Caco-2 (cell line): ENCODE measurements at regions not wholly inside any gene's neighbourhood (a gene's known extent, or its start where the extent isn't known, plus 50 kb on each side); places are given as distances from the start of the nearest gene placed in this dataset.

Experiments used
- BruUV-seq: library from RNA; stranded (reverse); fragments of 400-500 nt; replicated peaks from 2 replicates; lab custom pipeline; 2021; lab: Mats Ljungman, UMichigan
- CTCF ChIA-PET: fragments of 300-600 bp; sonication (Branson Sonifier 250); formaldehyde crosslinking; loops from one replicate; lab custom pipeline; 2022; ENCODE audit warnings: antibody characterized with exemption; lab: Charles Lee
- POLR2A ChIA-PET: fragments of 300-600 bp; sonication (Branson Sonifier 250); formaldehyde crosslinking; loops from one replicate; lab custom pipeline; 2022; ENCODE audit warnings: antibody characterized with exemption; lab: Charles Lee
- DNase-seq, 2 experiments: peaks; one replicate each; pipeline versions ENCODE4 v3.0.0 to v3.0.0-alpha.2; 2020 to 2022
- H3K27me3 ChIP-seq: replicated peaks from 2 replicates; pipeline ENCODE4 v1.6.0; 2011; ENCODE audit warnings: low read length; ENCODE audit not compliant: control insufficient read depth, insufficient read depth
- H3K36me3 ChIP-seq: 2 replicates; pipeline ENCODE4 v1.5.1; 2011; ENCODE audit warnings: low read length; ENCODE audit not compliant: control insufficient read depth, insufficient read depth
- H3K4me1 ChIP-seq: fragments of 250-450 bp; sonication (Bioruptor Pico); 2 replicates; pipeline ENCODE4 v1.5.1; 2020; ENCODE audit warnings: mild to moderate bottlenecking
- H3K4me3 ChIP-seq: 2 replicates; pipeline ENCODE4 v1.5.1; 2011; ENCODE audit warnings: low read depth, mild to moderate bottlenecking, control low read depth, low read length
- H3K9me3 ChIP-seq: fragments of 250-450 bp; sonication (Bioruptor Pico); 2 replicates; pipeline ENCODE4 v1.5.1; 2020; ENCODE audit warnings: mild to moderate bottlenecking, moderate library complexity
- H3K27ac Mint-ChIP-seq: one replicate; pipeline ENCODE4 v1.8.0; 2022; ENCODE audit warnings: mixed read lengths; ENCODE audit not compliant: unreplicated experiment
- H3K27me3 Mint-ChIP-seq: one replicate; pipeline ENCODE4 v1.8.0; 2022; ENCODE audit warnings: mixed read lengths; ENCODE audit not compliant: insufficient read depth, unreplicated experiment
- H3K36me3 Mint-ChIP-seq: one replicate; pipeline ENCODE4 v1.8.0; 2022; ENCODE audit warnings: mild to moderate bottlenecking, mixed read lengths; ENCODE audit not compliant: insufficient read depth, unreplicated experiment
- H3K4me1 Mint-ChIP-seq: one replicate; pipeline ENCODE4 v1.8.0; 2022; ENCODE audit warnings: low read depth, mixed read lengths; ENCODE audit not compliant: unreplicated experiment
- H3K4me3 Mint-ChIP-seq: one replicate; pipeline ENCODE4 v1.8.0; 2022; ENCODE audit warnings: mild to moderate bottlenecking, moderate library complexity, mixed read lengths; ENCODE audit not compliant: unreplicated experiment
- H3K9me3 Mint-ChIP-seq: one replicate; pipeline ENCODE4 v1.8.0; 2022; ENCODE audit warnings: mixed read lengths; ENCODE audit not compliant: unreplicated experiment
- CTCF ChIP-seq, 2 experiments: fragments of 200-600 bp in 1 of 2; IDR thresholded peaks; 1 replicate in 1 of 2; 2 replicates in 1 of 2; pipeline versions ENCODE4 v1.5.1 to v1.8.0; 2011 to 2022; ENCODE audit warnings: antibody characterized with exemption in 1 of 2, control low read depth in 1 of 2, inconsistent platforms in 1 of 2, low read depth in 1 of 2, low read length in 1 of 2, mild to moderate bottlenecking in 1 of 2, moderate library complexity in 1 of 2; ENCODE audit not compliant: insufficient read depth in 1 of 2, severe bottlenecking in 1 of 2, unreplicated experiment in 1 of 2
- intact Hi-C: fragments of 100-400 bp; cut with micrococcal nuclease; formaldehyde crosslinking; loops from one replicate; pipeline ENCODE4 v1.10.0; 2022; ENCODE audit not compliant: unreplicated experiment

GRCh38 chr20:39752262-39752876 lies 790.2 kb downstream of the DHX35 start:
- Histone ChIP-seq H3K9me3 (peaks cover 23% of the 10 kb centered on the region), H3K27me3 (no peaks in the 10 kb centered on the region), H3K4me3 (no peak overlapping the region), H3K4me1 (no peaks in the 10 kb centered on the region), H3K36me3 (no peaks in the 10 kb centered on the region)
- ChIA-PET POLR2A (no interaction called here), CTCF (no interaction called here)
- intact Hi-C loops = no loop called here
- Mint-ChIP-seq H3K27me3 (no peaks in the 10 kb centered on the region), H3K27ac (no peak overlapping the region), H3K36me3 (no peaks in the 10 kb centered on the region), H3K9me3 (peaks cover 34% of the 10 kb centered on the region), H3K4me3 (no peak overlapping the region), H3K4me1 (no peaks in the 10 kb centered on the region)
- DNase-seq = no peak
- TF ChIP-seq CTCF (IDR thresholded peaks at IDR 0.05; ENCODE audit: insufficient read depth in 1 of 2, low read depth in 1 of 2, low read length in 1 of 2, severe bottlenecking in 1 of 2, unreplicated experiment in 1 of 2) = no peak
- no TSS peak for BruUV-seq

GRCh38 chr20:39751557-39752137 lies 789.5 kb downstream of the DHX35 start:
- CTCF ChIA-PET = no interaction called here
- Histone ChIP-seq H3K4me1 (no peaks in the 10 kb centered on the region), H3K9me3 (peaks cover 24% of the 10 kb centered on the region), H3K36me3 (no peaks in the 10 kb centered on the region), H3K27me3 (no peaks in the 10 kb centered on the region), H3K4me3 (no peak overlapping the region)
- no peaks in the 10 kb centered on the region for H3K4me1 Mint-ChIP-seq
- BruUV-seq = no TSS peak
- no peak overlapping the region for H3K27ac Mint-ChIP-seq
- peaks cover 34% of the 10 kb centered on the region for H3K9me3 Mint-ChIP-seq
- POLR2A ChIA-PET = no interaction called here
- H3K27me3 Mint-ChIP-seq = no peaks in the 10 kb centered on the region
- intact Hi-C loops = no loop called here
- no peaks in the 10 kb centered on the region for H3K36me3 Mint-ChIP-seq
- DNase-seq = no peak
- no peak overlapping the region for H3K4me3 Mint-ChIP-seq
- TF ChIP-seq CTCF (IDR thresholded peaks at IDR 0.05; ENCODE audit: insufficient read depth in 1 of 2, low read depth in 1 of 2, low read length in 1 of 2, severe bottlenecking in 1 of 2, unreplicated experiment in 1 of 2) = no peak

GRCh38 chr20:39745380-39745779 lies 783.2 kb downstream of the DHX35 start:
- Mint-ChIP-seq H3K9me3 (peaks cover 25% of the 10 kb centered on the region), H3K36me3 (no peaks in the 10 kb centered on the region), H3K27me3 (no peaks in the 10 kb centered on the region), H3K4me3 (no peak overlapping the region), H3K27ac (no peak overlapping the region), H3K4me1 (no peaks in the 10 kb centered on the region)
- Histone ChIP-seq H3K4me3 (no peak overlapping the region), H3K36me3 (no peaks in the 10 kb centered on the region), H3K27me3 (no peaks in the 10 kb centered on the region), H3K4me1 (no peaks in the 10 kb centered on the region), H3K9me3 (peaks cover 33% of the 10 kb centered on the region)
- no peak for DNase-seq
- intact Hi-C loops = no loop called here
- no peak for TF ChIP-seq CTCF (IDR thresholded peaks at IDR 0.05; ENCODE audit: insufficient read depth in 1 of 2, low read depth in 1 of 2, low read length in 1 of 2, severe bottlenecking in 1 of 2, unreplicated experiment in 1 of 2)
- POLR2A ChIA-PET = interaction anchor here (0.5 kb wide), 1 partner anchor 12 kb away, joined by 8 read pairs; no protein-coding TSS in a partner anchor
- BruUV-seq = no TSS peak
- CTCF ChIA-PET = no interaction called here
